GM12891 (cell line): ENCODE measurements at regions not wholly inside any gene's neighbourhood (a gene's known extent, or its start where the extent isn't known, plus 50 kb on each side); places are given as distances from the start of the nearest gene placed in this dataset.

Source experiments
- POLR2A ChIP-seq: IDR thresholded peaks from 2 replicates; pipeline ENCODE4 v1.6.1; 2011; ENCODE audit warnings: low read depth, low read length, control low read depth
- POLR2AphosphoS5 ChIP-seq: IDR thresholded peaks from 2 replicates; pipeline ENCODE4 v1.6.1; 2011; ENCODE audit warnings: low read depth, low read length, control low read depth

DNA sequence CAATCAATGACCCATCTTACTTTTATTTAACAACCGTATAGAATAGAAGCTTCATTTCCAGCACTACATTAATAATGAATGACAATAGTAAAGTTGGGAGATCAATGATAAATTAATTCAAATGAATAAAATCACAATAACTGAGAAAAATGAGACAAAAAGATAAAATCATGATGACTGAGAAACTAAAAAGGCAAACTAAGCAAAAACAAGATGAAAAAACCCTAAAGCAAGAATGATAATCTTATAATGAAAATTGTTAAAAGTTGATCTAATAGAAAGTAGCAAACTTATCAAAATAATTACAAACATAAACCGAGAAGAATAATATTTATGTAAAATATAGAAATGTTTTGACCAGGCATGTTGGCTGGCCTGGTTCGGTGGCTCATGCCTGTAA lies 130.4 kb upstream of the INPP4B start:
- TF ChIP-seq POLR2A = no peak
- TF ChIP-seq POLR2AphosphoS5 = no peak
